Spinal cord (tissue), 9 donors: ENCODE measurements at regions not wholly inside any gene's neighbourhood (a gene's known extent, or its start where the extent isn't known, plus 50 kb on each side); places are given as distances from the start of the nearest gene placed in this dataset.
"Not testable (repeated sequence)": the region's sequence is repeated elsewhere in the genome, so short reads cannot be mapped to it uniquely, and the experiment has no call there.

ENCODE experiments used
- DNase-seq, 6 donors: peaks; one replicate each; pipeline versions ENCODE4 v3.0.0 to v3.0.0-alpha.2; 2013 to 2015; ENCODE audit warnings: low spot score in 6 of 6, low read depth in 4 of 6
- H3K27ac ChIP-seq: one replicate; pipeline ENCODE4 v1.5.1; 2013; ENCODE audit warnings: low read depth, low read length, control low read depth
- H3K27me3 ChIP-seq: one replicate; pipeline ENCODE4 v1.6.1; 2013; ENCODE audit warnings: low read length; ENCODE audit not compliant: control insufficient read depth, insufficient read depth
- H3K36me3 ChIP-seq: one replicate; pipeline ENCODE4 v1.6.1; 2013; ENCODE audit warnings: low read length; ENCODE audit not compliant: control insufficient read depth, insufficient read depth
- H3K4me1 ChIP-seq: one replicate; pipeline ENCODE4 v1.6.1; 2013; ENCODE audit warnings: low read length; ENCODE audit not compliant: control insufficient read depth, insufficient read depth
- H3K4me3 ChIP-seq: one replicate; pipeline ENCODE4 v1.5.1; 2013; ENCODE audit warnings: low read depth, low read length, control low read depth
- H3K9me3 ChIP-seq: one replicate; pipeline ENCODE4 v1.6.1; 2013; ENCODE audit warnings: low read length; ENCODE audit not compliant: control insufficient read depth, insufficient read depth
- WGBS: methylation state at CpG from one replicate; pipeline ENCODE4 v1.1.5; 2013; ENCODE audit warnings: missing lambda C conversion rate; ENCODE audit not compliant: insufficient coverage; 5-methylcytosine and 5-hydroxymethylcytosine counted together
- donor health status: healthy.

DNA sequence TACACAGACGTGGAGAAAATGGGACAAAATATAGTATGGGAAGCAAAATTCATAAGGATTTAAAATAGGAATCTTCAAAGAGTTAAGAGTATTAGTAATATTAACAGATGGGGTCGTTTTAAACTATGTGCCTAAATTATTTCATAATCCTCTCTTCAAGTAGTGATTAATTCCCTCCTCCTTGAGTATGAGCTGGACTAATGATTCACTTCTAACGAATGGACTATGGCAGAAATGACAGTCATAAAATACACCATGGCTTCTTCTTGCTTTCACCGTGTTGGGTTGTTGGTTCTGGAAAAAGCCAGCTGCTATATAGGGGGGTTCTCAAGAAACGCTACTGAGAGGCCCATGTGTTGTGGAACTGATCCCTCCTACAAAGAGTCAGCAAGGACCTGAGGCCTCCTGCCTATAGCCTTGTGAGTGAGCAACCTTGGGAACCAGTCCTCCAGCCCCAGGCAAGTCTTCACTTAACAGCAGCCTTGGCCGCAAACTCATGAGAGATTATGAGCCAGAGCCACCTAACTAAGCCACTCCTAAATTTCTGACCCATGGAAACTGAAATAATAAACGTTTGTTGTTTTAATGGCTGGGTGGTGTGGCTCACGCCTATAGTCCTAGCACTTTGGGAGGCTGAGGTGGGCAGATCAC, 64.8 kb upstream of the ABHD2 start:
- Histone ChIP-seq H3K9me3 (no peaks in the 10 kb centered on the region), H3K4me3 (no peak overlapping the region), H3K4me1 (peaks cover 4% of the 10 kb centered on the region), H3K36me3 (no peaks in the 10 kb centered on the region), H3K27ac (no peak overlapping the region), H3K27me3 (no peaks in the 10 kb centered on the region)
- WGBS = 80% methylated on average over 1 of the region's 8 CpGs
- DNase-seq = no peak

DNA sequence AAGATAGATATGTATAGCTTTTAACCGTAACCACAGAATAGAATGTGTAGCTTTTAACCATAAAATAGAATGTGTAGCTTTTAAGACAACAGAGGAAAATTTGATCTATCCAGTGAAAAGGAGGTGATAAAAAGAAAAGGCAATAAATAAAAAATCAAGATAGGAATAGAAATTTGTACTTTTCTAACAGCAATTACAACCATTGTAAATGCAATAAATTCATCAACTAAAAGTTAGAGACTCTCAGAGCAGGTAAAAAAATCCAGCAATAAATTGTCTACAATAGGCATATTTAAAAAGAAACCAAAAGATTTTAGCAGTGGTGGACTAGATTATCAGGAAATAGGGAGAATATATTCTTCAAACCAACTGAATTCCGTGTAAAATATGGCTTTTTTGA, 63.8 kb upstream of the ABHD2 start:
- H3K36me3 ChIP-seq = no peaks in the 10 kb centered on the region
- no peaks in the 10 kb centered on the region for H3K27me3 ChIP-seq
- no peak overlapping the region for H3K27ac ChIP-seq
- no peak overlapping the region for H3K4me3 ChIP-seq
- H3K9me3 ChIP-seq = no peaks in the 10 kb centered on the region
- no peaks in the 10 kb centered on the region for H3K4me1 ChIP-seq
- DNase-seq = no peak
- WGBS = no CpG with 5 or more reads among the region's 2 CpGs

DNA sequence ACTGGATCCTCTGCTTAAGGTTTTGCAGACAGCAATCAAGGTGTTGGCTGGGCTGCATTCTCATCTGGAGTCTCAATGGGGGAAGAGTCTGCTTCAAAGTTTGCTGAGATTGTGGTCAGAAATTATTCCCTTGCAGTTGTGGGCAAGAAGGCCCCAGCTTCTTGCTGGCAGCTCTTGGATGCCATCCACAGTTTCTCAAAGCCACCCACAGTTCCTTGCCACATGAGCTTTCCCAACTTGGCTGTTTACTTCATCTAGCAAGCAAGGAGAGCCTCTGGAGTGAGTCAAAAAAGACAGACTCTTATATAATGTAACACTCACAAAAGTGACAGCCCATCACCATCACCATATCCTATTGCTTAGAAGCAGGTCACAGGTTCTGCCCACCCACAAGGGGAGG, 62.1 kb upstream of the ABHD2 start:
- H3K4me3 ChIP-seq = no peak overlapping the region
- H3K27me3 ChIP-seq = no peaks in the 10 kb centered on the region
- H3K4me1 ChIP-seq = no peaks in the 10 kb centered on the region
- H3K9me3 ChIP-seq = no peaks in the 10 kb centered on the region
- no peaks in the 10 kb centered on the region for H3K36me3 ChIP-seq
- H3K27ac ChIP-seq = no peak overlapping the region
- DNase-seq = no peak

DNA sequence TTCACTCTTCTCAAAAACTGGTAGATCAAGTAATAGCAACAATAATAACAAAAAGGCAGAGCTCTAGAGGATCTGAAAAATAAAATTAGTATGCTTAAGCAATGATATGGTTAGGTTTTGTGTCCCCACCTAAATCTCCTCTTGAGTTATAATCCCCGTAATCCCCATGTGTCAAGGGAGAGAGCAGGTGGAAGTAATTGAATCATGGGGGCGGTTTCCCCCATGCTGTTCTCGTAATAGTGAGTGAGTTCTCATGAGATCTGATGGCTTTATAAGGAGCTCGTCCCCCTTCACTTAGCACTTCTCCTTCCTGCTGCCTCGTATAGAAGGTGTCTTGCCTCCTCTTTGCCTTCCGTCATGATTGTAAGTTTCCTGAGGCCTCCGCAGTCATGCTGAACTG, 60.2 kb upstream of the ABHD2 start:
- no peak overlapping the region for H3K27ac ChIP-seq
- H3K27me3 ChIP-seq = no peaks in the 10 kb centered on the region
- H3K9me3 ChIP-seq = no peaks in the 10 kb centered on the region
- H3K36me3 ChIP-seq = no peaks in the 10 kb centered on the region
- no peak for DNase-seq
- no peak overlapping the region for H3K4me3 ChIP-seq
- 54% methylated on average over 3 of the region's 7 CpGs for WGBS
- H3K4me1 ChIP-seq = no peaks in the 10 kb centered on the region

DNA sequence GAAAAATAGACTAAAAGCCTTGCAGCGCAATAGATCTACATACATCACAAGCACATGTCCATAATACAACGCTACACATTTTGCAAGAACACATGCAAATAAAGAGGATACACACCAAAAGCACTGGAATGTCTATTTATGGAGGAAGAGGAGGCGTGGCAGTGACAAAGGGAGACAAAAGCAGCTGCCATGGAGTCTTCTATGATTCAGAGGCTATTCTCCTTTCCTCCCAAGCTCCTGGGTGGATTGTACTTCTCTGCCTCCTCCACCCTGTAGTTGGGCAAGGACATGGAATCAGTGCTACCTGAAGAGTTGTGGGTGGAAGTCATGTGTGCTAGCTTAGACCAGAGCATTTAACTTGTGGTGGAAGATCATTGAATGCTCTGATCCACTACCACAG, 57.9 kb upstream of the ABHD2 start:
- no peaks in the 10 kb centered on the region for H3K9me3 ChIP-seq
- no peaks in the 10 kb centered on the region for H3K36me3 ChIP-seq
- no peaks in the 10 kb centered on the region for H3K4me1 ChIP-seq
- no peak overlapping the region for H3K4me3 ChIP-seq
- H3K27ac ChIP-seq = no peak overlapping the region
- WGBS = 100% methylated on average over 1 of the region's 3 CpGs
- no peaks in the 10 kb centered on the region for H3K27me3 ChIP-seq
- no peak for DNase-seq

DNA sequence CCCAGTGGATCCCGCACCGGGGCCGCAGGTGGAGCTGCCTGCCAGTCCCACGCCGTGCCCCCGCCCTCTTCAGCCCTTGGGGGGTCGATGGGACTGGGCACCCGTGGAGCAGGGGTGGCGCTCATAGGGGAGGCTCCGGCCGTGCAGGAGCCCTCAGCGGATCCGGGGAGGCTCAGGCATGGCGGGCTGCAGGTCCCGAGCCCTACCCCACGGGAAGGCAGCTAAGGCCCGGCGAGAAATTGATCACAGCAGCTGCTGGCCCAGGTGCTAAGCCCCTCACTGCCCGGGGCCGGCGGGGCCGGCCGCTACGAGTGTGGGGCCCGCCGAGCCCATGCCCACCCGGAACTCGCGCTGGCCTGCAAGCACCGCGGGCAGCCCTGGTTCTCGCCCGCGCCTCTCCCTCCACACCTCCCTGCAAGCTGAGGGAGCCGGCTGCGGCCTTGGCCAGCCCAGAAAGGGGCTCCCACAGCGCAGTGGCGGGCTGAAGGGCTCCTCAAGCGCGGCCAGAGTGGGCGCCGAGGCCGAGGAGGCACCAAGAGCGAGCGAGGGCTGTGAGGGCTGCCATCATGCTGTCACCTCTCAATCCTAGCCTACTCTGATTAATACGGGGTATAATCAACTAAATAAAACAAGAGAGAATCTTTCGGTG, 56.5 kb upstream of the ABHD2 start:
- not testable (repeated sequence) for H3K27me3 ChIP-seq, H3K27ac ChIP-seq, H3K4me3 ChIP-seq, H3K9me3 ChIP-seq, DNase-seq, H3K36me3 ChIP-seq, H3K4me1 ChIP-seq
- 97% methylated on average over 42 of the region's 47 CpGs for WGBS

DNA sequence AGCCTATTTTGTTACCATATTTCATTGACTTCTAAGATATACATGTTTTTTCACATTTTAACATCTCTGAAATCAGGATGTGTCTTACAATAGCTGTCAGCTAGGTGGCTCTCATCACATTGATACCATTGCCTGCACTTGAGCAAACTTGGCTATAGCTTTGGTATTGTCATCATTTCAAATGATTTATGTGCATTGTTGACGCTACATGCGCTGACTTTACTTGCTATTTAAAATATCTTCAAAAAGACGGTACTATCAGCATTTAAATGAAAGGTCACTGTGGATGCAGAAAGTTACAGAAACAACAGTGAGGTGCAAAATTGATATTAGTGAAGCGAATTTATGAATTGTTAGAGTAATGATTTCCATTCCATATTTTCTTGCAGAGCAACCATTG, 54.0 kb upstream of the ABHD2 start:
- no peak overlapping the region for H3K27ac ChIP-seq
- H3K9me3 ChIP-seq = no peaks in the 10 kb centered on the region
- DNase-seq = peak in 2 of 6 donors; percentile 39 to 80
- 83% methylated on average over 1 of the region's 4 CpGs for WGBS
- H3K27me3 ChIP-seq = no peaks in the 10 kb centered on the region
- no peaks in the 10 kb centered on the region for H3K36me3 ChIP-seq
- no peaks in the 10 kb centered on the region for H3K4me1 ChIP-seq
- H3K4me3 ChIP-seq = no peak overlapping the region

DNA sequence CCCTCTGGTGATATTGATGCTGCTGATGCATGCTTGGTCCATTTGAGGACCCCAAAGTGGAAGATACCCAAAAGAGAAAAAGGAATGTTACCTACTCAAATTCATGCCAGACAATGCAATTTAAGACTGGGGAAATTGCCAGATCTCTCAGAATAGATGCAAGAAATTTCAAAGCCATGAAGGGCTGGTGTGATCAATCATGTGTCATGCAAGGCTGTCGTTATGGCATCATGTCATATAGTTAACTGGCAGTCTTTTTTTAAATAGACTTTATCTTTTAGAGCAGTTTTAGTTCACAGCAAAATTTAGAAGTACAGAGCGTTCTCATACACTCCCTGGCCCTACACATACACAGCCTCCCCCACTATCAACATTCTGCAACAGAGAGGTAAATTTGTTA, 53.1 kb upstream of the ABHD2 start:
- no peaks in the 10 kb centered on the region for H3K9me3 ChIP-seq
- no peak overlapping the region for H3K4me3 ChIP-seq
- H3K27ac ChIP-seq = no peak overlapping the region
- H3K27me3 ChIP-seq = no peaks in the 10 kb centered on the region
- WGBS = no CpG with 5 or more reads among the region's 2 CpGs
- no peaks in the 10 kb centered on the region for H3K4me1 ChIP-seq
- H3K36me3 ChIP-seq = no peaks in the 10 kb centered on the region
- DNase-seq = no peak

DNA sequence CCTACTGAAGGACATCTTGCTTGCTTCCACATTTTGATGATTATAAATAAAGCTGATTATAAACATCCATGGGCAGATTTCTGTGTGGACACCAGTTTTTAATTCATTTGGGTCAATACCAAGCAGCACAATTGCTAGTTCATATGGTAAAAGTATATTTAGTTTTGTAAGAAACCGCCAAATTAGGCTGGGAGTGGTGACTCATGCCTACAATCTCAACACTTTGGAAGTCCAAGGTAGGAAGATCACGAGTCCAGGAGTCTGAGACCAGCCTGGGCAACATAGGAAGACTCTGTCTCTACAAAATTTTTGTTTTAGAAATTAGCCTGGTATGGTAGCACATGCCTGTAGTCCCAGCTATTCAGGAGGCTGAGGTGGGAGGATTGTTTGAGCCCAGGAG, 52.6 kb upstream of the ABHD2 start:
- 75% methylated on average over 1 of the region's 2 CpGs for WGBS
- Histone ChIP-seq H3K27me3 (no peaks in the 10 kb centered on the region), H3K27ac (no peak overlapping the region), H3K36me3 (no peaks in the 10 kb centered on the region), H3K4me3 (no peak overlapping the region), H3K4me1 (no peaks in the 10 kb centered on the region), H3K9me3 (no peaks in the 10 kb centered on the region)
- DNase-seq = no peak

DNA sequence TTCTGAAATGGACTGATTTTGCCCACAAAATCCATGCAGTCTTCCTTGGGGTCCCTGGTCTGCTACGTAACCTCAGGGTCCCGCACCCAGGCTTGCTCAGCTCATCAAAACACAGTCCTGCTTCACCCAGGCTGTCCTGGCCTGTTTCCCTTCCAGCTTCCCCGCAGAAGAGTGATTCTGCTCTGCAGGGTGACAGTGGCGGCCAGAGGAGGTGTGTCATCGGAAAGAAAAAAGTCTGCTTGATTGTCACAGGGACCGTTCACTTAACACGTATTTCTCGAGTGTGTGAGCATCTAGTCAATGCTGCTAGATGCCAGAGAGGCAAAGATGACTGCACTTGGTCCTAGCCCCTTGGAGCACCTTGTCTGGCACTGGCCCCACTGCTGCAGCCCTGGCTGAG, 50.1 kb upstream of the ABHD2 start:
- Histone ChIP-seq H3K4me3 (no peak overlapping the region), H3K27ac (no peak overlapping the region), H3K4me1 (peaks cover 6% of the 10 kb centered on the region), H3K27me3 (no peaks in the 10 kb centered on the region), H3K9me3 (no peaks in the 10 kb centered on the region), H3K36me3 (no peaks in the 10 kb centered on the region)
- 72% methylated on average over 8 of the region's 8 CpGs for WGBS
- no peak for DNase-seq
